ENCODE measurements at regions not wholly inside any gene's neighbourhood (a gene's known extent, or its start where the extent isn't known, plus 50 kb on each side); places are given as distances from the start of the nearest gene placed in this dataset.
"Not testable (repeated sequence)": the region's sequence is repeated elsewhere in the genome, so short reads cannot be mapped to it uniquely, and the experiment has no call there.

GRCh38 chr17:20890338-20890737, 152.5 kb downstream of the USP22 start:
- CTCF ChIA-PET: no interaction called here
- POLR2A ChIA-PET (ENCODE audit: unreplicated experiment): no interaction called here
- H3K27me3 ChIP-seq (ENCODE audit: insufficient read depth, low read depth): no peaks in the 10 kb centered on the region
- H3K36me3 ChIP-seq (ENCODE audit: low read depth): no peaks in the 10 kb centered on the region
- H3K9me2 ChIP-seq (ENCODE audit: insufficient read depth): no peaks in the 10 kb centered on the region
- H3K4me3 ChIP-seq: no peak overlapping the region
- H2AFZ ChIP-seq: no peak overlapping the region
- DNase-seq: no peak
- H3K27ac ChIP-seq: no peak overlapping the region
- no peaks in the 10 kb centered on the region for H3K79me2 ChIP-seq (ENCODE audit: low read depth)
- no TSS peak for BruUV-seq (replicated peaks)
- TF ChIP-seq CTCF (conservative IDR thresholded peaks at IDR 0.05): no peak
- no peaks in the 10 kb centered on the region for H3K4me1 ChIP-seq (replicated peaks; ENCODE audit: insufficient read depth)
- no peaks in the 10 kb centered on the region for H3F3A ChIP-seq (ENCODE audit: insufficient read depth, low read depth)
- H3K9me3 ChIP-seq (ENCODE audit: insufficient read depth, low read depth): no peaks in the 10 kb centered on the region
- no peak overlapping the region for H3K4me2 ChIP-seq
- H4K20me1 ChIP-seq (ENCODE audit: insufficient read depth): no peaks in the 10 kb centered on the region
- intact Hi-C loops (cut with micrococcal nuclease; ENCODE audit: unreplicated experiment): no loop called here

DNA sequence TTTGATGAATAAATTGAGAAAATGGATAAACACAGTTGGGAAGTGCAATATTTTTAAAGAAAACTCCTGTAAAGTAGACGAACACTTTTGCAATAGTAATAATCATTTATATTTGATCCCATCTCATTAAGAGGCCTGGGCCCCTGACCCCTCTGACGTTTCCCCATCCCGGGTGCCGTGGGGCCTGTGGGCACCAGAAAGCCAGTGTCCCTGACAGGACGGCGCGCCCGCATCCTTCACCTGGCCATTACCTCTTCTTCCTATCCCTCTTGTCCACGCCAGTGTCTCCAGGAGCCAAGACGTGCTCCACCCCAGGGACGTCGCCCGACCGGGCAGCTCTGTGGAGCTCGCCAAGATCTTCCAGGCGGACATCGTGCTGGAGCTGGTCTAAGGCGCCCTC, 147.4 kb downstream of the USP22 start:
- H3K4me3 ChIP-seq; H3K4me1 ChIP-seq (replicated peaks; ENCODE audit: insufficient read depth); H3K4me2 ChIP-seq; H3K9me2 ChIP-seq (ENCODE audit: insufficient read depth); H3F3A ChIP-seq (ENCODE audit: insufficient read depth, low read depth); H4K20me1 ChIP-seq (ENCODE audit: insufficient read depth); intact Hi-C loops (cut with micrococcal nuclease; ENCODE audit: unreplicated experiment); H3K9me3 ChIP-seq (ENCODE audit: insufficient read depth, low read depth); H3K79me2 ChIP-seq (ENCODE audit: low read depth); BruUV-seq (replicated peaks); DNase-seq; H3K27ac ChIP-seq; H2AFZ ChIP-seq; H3K36me3 ChIP-seq (ENCODE audit: low read depth); POLR2A ChIA-PET (ENCODE audit: unreplicated experiment); H3K27me3 ChIP-seq (ENCODE audit: insufficient read depth, low read depth): not testable (repeated sequence)
- CTCF ChIA-PET: interaction anchor here (0.6 kb wide), 1 partner anchor 200 kb away, joined by 3 read pairs; no protein-coding TSS in a partner anchor

DNA sequence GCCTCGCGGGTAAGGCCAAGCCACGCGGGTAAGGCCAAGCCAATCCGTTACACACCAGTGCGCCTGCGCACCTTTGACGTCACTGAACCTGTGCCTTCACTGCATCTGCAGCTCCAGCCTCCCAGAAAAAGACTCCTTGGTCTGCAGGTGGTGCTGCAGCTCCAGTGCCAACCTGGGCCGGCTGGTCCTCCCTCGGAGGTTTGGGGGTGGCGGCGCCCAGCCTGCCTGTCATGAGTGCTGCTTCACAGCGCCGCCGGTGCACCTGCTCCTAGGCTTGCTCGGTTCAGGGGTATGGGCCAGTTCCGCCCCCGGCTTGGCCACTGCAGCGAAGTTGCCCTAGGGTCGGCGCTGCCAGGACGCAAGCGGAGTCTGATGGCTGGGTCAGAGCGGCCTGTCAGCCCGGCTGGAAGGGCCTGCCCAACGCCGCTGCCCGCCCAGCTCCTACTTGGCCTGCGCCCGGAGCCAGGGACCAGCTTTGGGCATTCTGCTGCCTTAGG, 146.6 kb downstream of the USP22 start:
- H3K4me3 ChIP-seq: no peak overlapping the region
- no peak overlapping the region for H2AFZ ChIP-seq
- no peaks in the 10 kb centered on the region for H3F3A ChIP-seq (ENCODE audit: insufficient read depth, low read depth)
- intact Hi-C loops (cut with micrococcal nuclease; ENCODE audit: unreplicated experiment): no loop called here
- TF ChIP-seq CTCF (conservative IDR thresholded peaks at IDR 0.05) (no peak), EZH2 (IDR thresholded peaks at IDR 0.05; ENCODE audit: low read depth) (no peak)
- CTCF ChIA-PET: no interaction called here
- no TSS peak for BruUV-seq (replicated peaks)
- H3K9me2 ChIP-seq (ENCODE audit: insufficient read depth): no peaks in the 10 kb centered on the region
- H3K27me3 ChIP-seq (ENCODE audit: insufficient read depth, low read depth): no peaks in the 10 kb centered on the region
- POLR2A ChIA-PET (ENCODE audit: unreplicated experiment): no interaction called here
- no peak overlapping the region for H3K4me2 ChIP-seq
- no peak for DNase-seq
- H3K27ac ChIP-seq: no peak overlapping the region
- H3K36me3 ChIP-seq (ENCODE audit: low read depth): no peaks in the 10 kb centered on the region
- no peaks in the 10 kb centered on the region for H3K4me1 ChIP-seq (replicated peaks; ENCODE audit: insufficient read depth)
- no peaks in the 10 kb centered on the region for H3K79me2 ChIP-seq (ENCODE audit: low read depth)
- no peaks in the 10 kb centered on the region for H4K20me1 ChIP-seq (ENCODE audit: insufficient read depth)
- no peaks in the 10 kb centered on the region for H3K9me3 ChIP-seq (ENCODE audit: insufficient read depth, low read depth)

GRCh38 chr17:20898726-20899125, 144.1 kb downstream of the USP22 start:
- DNase-seq; H3K9me3 ChIP-seq (ENCODE audit: insufficient read depth, low read depth); H3K79me2 ChIP-seq (ENCODE audit: low read depth); CTCF ChIA-PET; BruUV-seq (replicated peaks); POLR2A ChIA-PET (ENCODE audit: unreplicated experiment); H3K36me3 ChIP-seq (ENCODE audit: low read depth); H2AFZ ChIP-seq; H3K4me3 ChIP-seq; H3K27me3 ChIP-seq (ENCODE audit: insufficient read depth, low read depth); H4K20me1 ChIP-seq (ENCODE audit: insufficient read depth); H3F3A ChIP-seq (ENCODE audit: insufficient read depth, low read depth); H3K27ac ChIP-seq; intact Hi-C loops (cut with micrococcal nuclease; ENCODE audit: unreplicated experiment); H3K4me1 ChIP-seq (replicated peaks; ENCODE audit: insufficient read depth); H3K4me2 ChIP-seq; H3K9me2 ChIP-seq (ENCODE audit: insufficient read depth): not testable (repeated sequence)

- BruUV-seq (replicated peaks); DNase-seq; H3K9me3 ChIP-seq (ENCODE audit: insufficient read depth, low read depth); POLR2A ChIA-PET (ENCODE audit: unreplicated experiment); H3K79me2 ChIP-seq (ENCODE audit: low read depth); H3K4me3 ChIP-seq; CTCF ChIA-PET; H3K36me3 ChIP-seq (ENCODE audit: low read depth); H2AFZ ChIP-seq; H3K27ac ChIP-seq; H3K4me1 ChIP-seq (replicated peaks; ENCODE audit: insufficient read depth); intact Hi-C loops (cut with micrococcal nuclease; ENCODE audit: unreplicated experiment); H3F3A ChIP-seq (ENCODE audit: insufficient read depth, low read depth); H4K20me1 ChIP-seq (ENCODE audit: insufficient read depth); H3K4me2 ChIP-seq; H3K9me2 ChIP-seq (ENCODE audit: insufficient read depth); H3K27me3 ChIP-seq (ENCODE audit: insufficient read depth, low read depth): not testable (repeated sequence)
Observed at GRCh38 chr17:20902496-20902895, 140.3 kb downstream of the USP22 start.

DNA sequence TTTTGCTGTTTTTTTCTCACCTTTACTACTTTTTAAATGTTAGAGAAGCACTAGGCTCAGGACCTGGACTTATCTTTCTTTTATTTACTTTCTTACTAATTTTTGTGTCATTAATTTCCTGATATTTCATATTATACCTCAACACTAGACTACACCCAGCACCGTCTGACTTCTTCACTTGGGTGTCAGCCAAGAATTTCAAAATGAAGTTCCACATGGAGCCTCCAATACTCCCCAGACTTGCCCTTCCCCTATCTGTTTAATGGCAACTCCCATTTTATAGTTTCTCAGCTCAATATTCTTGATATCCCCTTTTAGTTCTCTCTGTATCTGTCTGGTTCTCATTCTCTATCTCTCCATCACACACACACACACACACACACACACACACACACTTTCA, 139.3 kb downstream of the USP22 start:
- H3K9me2 ChIP-seq (ENCODE audit: insufficient read depth); H3K4me1 ChIP-seq (replicated peaks; ENCODE audit: insufficient read depth); H3K27me3 ChIP-seq (ENCODE audit: insufficient read depth, low read depth); H3K4me3 ChIP-seq; intact Hi-C loops (cut with micrococcal nuclease; ENCODE audit: unreplicated experiment); H3K4me2 ChIP-seq; H4K20me1 ChIP-seq (ENCODE audit: insufficient read depth); H3K36me3 ChIP-seq (ENCODE audit: low read depth); H2AFZ ChIP-seq; H3F3A ChIP-seq (ENCODE audit: insufficient read depth, low read depth); H3K9me3 ChIP-seq (ENCODE audit: insufficient read depth, low read depth); DNase-seq; H3K27ac ChIP-seq; H3K79me2 ChIP-seq (ENCODE audit: low read depth); BruUV-seq (replicated peaks): not testable (repeated sequence)
- POLR2A ChIA-PET (ENCODE audit: unreplicated experiment): interaction anchor here (0.6 kb wide), 1 partner anchor 33 kb away, joined by 5 read pairs; no protein-coding TSS in a partner anchor
- CTCF ChIA-PET: interaction anchor here (0.6 kb wide), 1 partner anchor 43 kb away, joined by 3 read pairs; no protein-coding TSS in a partner anchor
